Endodermal cell (in vitro differentiated cells): ENCODE measurements at regions not wholly inside any gene's neighbourhood (a gene's known extent, or its start where the extent isn't known, plus 50 kb on each side); places are given as distances from the start of the nearest gene placed in this dataset.

ENCODE experiments used
- DNase-seq: peaks from one replicate; pipeline ENCODE4 v3.0.0-alpha.2; 2017
- H3K27ac ChIP-seq: 2 replicates; pipeline ENCODE4 v1.5.1; 2013; ENCODE audit warnings: mild to moderate bottlenecking, low read depth, low read length, moderate library complexity
- H3K27me3 ChIP-seq: 2 replicates; pipeline ENCODE4 v1.6.1; 2013; ENCODE audit warnings: mild to moderate bottlenecking, low read length, moderate library complexity; ENCODE audit not compliant: insufficient read depth, control insufficient read depth, poor library complexity, severe bottlenecking
- H3K36me3 ChIP-seq: 2 replicates; pipeline ENCODE4 v1.7.0; 2013; ENCODE audit warnings: mild to moderate bottlenecking, low read length, moderate library complexity; ENCODE audit not compliant: control insufficient read depth, insufficient read depth
- H3K4me1 ChIP-seq: one replicate; pipeline ENCODE4 v1.7.0; 2013; ENCODE audit warnings: low read length; ENCODE audit not compliant: control insufficient read depth, insufficient read depth
- H3K4me3 ChIP-seq: 2 replicates; pipeline ENCODE4 v1.5.1; 2013; ENCODE audit warnings: mild to moderate bottlenecking, low read length, moderate library complexity
- H3K9ac ChIP-seq: 2 replicates; pipeline ENCODE4 v1.6.1; 2013; ENCODE audit warnings: mild to moderate bottlenecking, low read length, moderate library complexity; ENCODE audit not compliant: poor library complexity, severe bottlenecking; ENCODE audit errors: extremely low read depth
- H3K9me3 ChIP-seq: 2 replicates; pipeline ENCODE4 v1.6.1; 2013; ENCODE audit warnings: mild to moderate bottlenecking, low read length, moderate library complexity; ENCODE audit not compliant: control insufficient read depth
- H3K27ac Mint-ChIP-seq: 2 replicates; pipeline ENCODE4 v1.8.0; 2020; ENCODE audit warnings: mixed read lengths
- H3K27me3 Mint-ChIP-seq: 2 replicates; pipeline ENCODE4 v1.8.0; 2021; ENCODE audit warnings: mild to moderate bottlenecking, mixed read lengths; ENCODE audit not compliant: insufficient read depth
- H3K36me3 Mint-ChIP-seq: 2 replicates; pipeline ENCODE4 v1.8.0; 2020; ENCODE audit warnings: low read depth, mixed read lengths
- H3K4me1 Mint-ChIP-seq: 2 replicates; pipeline ENCODE4 v1.8.0; 2020; ENCODE audit warnings: mixed read lengths
- H3K4me3 Mint-ChIP-seq: 2 replicates; pipeline ENCODE4 v1.8.0; 2020; ENCODE audit warnings: mild to moderate bottlenecking, moderate library complexity, mixed read lengths
- H3K9me3 Mint-ChIP-seq: 2 replicates; pipeline ENCODE4 v1.8.0; 2020; ENCODE audit warnings: mild to moderate bottlenecking, mixed read lengths
- CTCF ChIP-seq: fragments of 200-600 bp; sonication (generic); conservative IDR thresholded peaks from 2 replicates; pipeline ENCODE4 v1.5.0; 2021; ENCODE audit warnings: antibody characterized with exemption, mild to moderate bottlenecking
- WGBS, 2 experiments: methylation state at CpG; one replicate each; pipeline versions ENCODE4 v1.1.5 to v1.1.7; 2013; ENCODE audit warnings: missing lambda C conversion rate in 2 of 2, mixed read lengths in 1 of 2; ENCODE audit not compliant: insufficient coverage in 1 of 2, insufficient read length in 1 of 2; 5-methylcytosine and 5-hydroxymethylcytosine counted together

- Histone ChIP-seq H3K27me3 (no peaks in the 10 kb centered on the region), H3K9me3 (peaks cover 7% of the 10 kb centered on the region), H3K4me3 (no peak overlapping the region), H3K9ac (no peak overlapping the region), H3K36me3 (no peaks in the 10 kb centered on the region), H3K4me1 (no peaks in the 10 kb centered on the region), H3K27ac (no peak overlapping the region)
- peaks cover 6% of the 10 kb centered on the region for H3K9me3 Mint-ChIP-seq
- H3K27ac Mint-ChIP-seq, result no peak overlapping the region
- no peak overlapping the region for H3K4me3 Mint-ChIP-seq
- 87 to 93% methylated on average over 4 to 5 of the region's 5 CpGs for WGBS, 2 experiments
- H3K4me1 Mint-ChIP-seq, result peaks cover 6% of the 10 kb centered on the region
- no peak for DNase-seq
- no peak for TF ChIP-seq CTCF
- H3K27me3 Mint-ChIP-seq, result peaks cover 17% of the 10 kb centered on the region
- no peaks in the 10 kb centered on the region for H3K36me3 Mint-ChIP-seq
These were observed 785.9 kb downstream of the EPHA4 start for GRCh38 chr2:220786216-220786615.

GRCh38 chr2:220787251-220787650, 784.9 kb downstream of the EPHA4 start:
- Histone ChIP-seq H3K4me3 (no peak overlapping the region), H3K9me3 (peaks cover 7% of the 10 kb centered on the region), H3K27ac (no peak overlapping the region), H3K4me1 (no peaks in the 10 kb centered on the region), H3K9ac (no peak overlapping the region), H3K27me3 (no peaks in the 10 kb centered on the region), H3K36me3 (no peaks in the 10 kb centered on the region)
- DNase-seq, result no peak
- no peak for TF ChIP-seq CTCF
- Mint-ChIP-seq H3K9me3 (peaks cover 6% of the 10 kb centered on the region), H3K27me3 (peaks cover 17% of the 10 kb centered on the region), H3K36me3 (no peaks in the 10 kb centered on the region), H3K4me3 (no peak overlapping the region), H3K4me1 (no peaks in the 10 kb centered on the region), H3K27ac (no peak overlapping the region)

GRCh38 chr2:220789961-220790360, 782.1 kb downstream of the EPHA4 start:
- WGBS, 2 experiments, result 93 to 100% methylated on average over 1 of the region's 1 CpG
- Histone ChIP-seq H3K27ac (no peak overlapping the region), H3K27me3 (no peaks in the 10 kb centered on the region), H3K36me3 (no peaks in the 10 kb centered on the region), H3K9ac (no peak overlapping the region), H3K4me1 (no peaks in the 10 kb centered on the region), H3K4me3 (no peak overlapping the region), H3K9me3 (no peaks in the 10 kb centered on the region)
- no peak for DNase-seq
- Mint-ChIP-seq H3K27me3 (no peaks in the 10 kb centered on the region), H3K4me1 (no peaks in the 10 kb centered on the region), H3K9me3 (no peaks in the 10 kb centered on the region), H3K36me3 (no peaks in the 10 kb centered on the region), H3K4me3 (no peak overlapping the region), H3K27ac (no peak overlapping the region)
- no peak for TF ChIP-seq CTCF
